Thyroid gland (tissue), 4 donors: ENCODE measurements at regions not wholly inside any gene's neighbourhood (a gene's known extent, or its start where the extent isn't known, plus 50 kb on each side); places are given as distances from the start of the nearest gene placed in this dataset.

Source experiments
- POLR2A ChIP-seq, 2 donors: fragments of 450-650 bp; IDR thresholded peaks; one replicate each; pipeline ENCODE4 v1.6.1; 2017; ENCODE audit warnings: antibody characterized with exemption in 2 of 2, mild to moderate bottlenecking in 2 of 2, moderate library complexity in 1 of 2
- TF ChIP-seq, protein P1 (sequence below), 6 experiments: fragments of 200-600 bp in 3 of 6; fragments of 450-650 bp in 3 of 6; sonication (generic) in 3 of 6; IDR thresholded peaks; one replicate each; pipeline ENCODE4 v1.5.1; 2016 to 2019; ENCODE audit warnings: antibody characterized with exemption in 6 of 6, mild to moderate bottlenecking in 2 of 6, inconsistent platforms in 1 of 6, moderate library complexity in 1 of 6

GRCh38 chr21:41080485-41081121 lies 87.4 kb upstream of the BACE2 start:
- TF ChIP-seq, protein P1, sequence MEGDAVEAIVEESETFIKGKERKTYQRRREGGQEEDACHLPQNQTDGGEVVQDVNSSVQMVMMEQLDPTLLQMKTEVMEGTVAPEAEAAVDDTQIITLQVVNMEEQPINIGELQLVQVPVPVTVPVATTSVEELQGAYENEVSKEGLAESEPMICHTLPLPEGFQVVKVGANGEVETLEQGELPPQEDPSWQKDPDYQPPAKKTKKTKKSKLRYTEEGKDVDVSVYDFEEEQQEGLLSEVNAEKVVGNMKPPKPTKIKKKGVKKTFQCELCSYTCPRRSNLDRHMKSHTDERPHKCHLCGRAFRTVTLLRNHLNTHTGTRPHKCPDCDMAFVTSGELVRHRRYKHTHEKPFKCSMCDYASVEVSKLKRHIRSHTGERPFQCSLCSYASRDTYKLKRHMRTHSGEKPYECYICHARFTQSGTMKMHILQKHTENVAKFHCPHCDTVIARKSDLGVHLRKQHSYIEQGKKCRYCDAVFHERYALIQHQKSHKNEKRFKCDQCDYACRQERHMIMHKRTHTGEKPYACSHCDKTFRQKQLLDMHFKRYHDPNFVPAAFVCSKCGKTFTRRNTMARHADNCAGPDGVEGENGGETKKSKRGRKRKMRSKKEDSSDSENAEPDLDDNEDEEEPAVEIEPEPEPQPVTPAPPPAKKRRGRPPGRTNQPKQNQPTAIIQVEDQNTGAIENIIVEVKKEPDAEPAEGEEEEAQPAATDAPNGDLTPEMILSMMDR (IDR thresholded peaks at IDR 0.05): no peak
- TF ChIP-seq POLR2A (IDR thresholded peaks at IDR 0.05): no peak
